NCI-H1436 treated with DMSO at 0.1 percent for 48 hours (cell line): ENCODE measurements at regions not wholly inside any gene's neighbourhood (a gene's known extent, or its start where the extent isn't known, plus 50 kb on each side); places are given as distances from the start of the nearest gene placed in this dataset.
"Not testable (repeated sequence)": the region's sequence is repeated elsewhere in the genome, so short reads cannot be mapped to it uniquely, and the experiment has no call there.

Source experiments
- DNase-seq: peaks from one replicate; lab custom pipeline; 2025; lab: John Stamatoyannopoulos, UW

DNA sequence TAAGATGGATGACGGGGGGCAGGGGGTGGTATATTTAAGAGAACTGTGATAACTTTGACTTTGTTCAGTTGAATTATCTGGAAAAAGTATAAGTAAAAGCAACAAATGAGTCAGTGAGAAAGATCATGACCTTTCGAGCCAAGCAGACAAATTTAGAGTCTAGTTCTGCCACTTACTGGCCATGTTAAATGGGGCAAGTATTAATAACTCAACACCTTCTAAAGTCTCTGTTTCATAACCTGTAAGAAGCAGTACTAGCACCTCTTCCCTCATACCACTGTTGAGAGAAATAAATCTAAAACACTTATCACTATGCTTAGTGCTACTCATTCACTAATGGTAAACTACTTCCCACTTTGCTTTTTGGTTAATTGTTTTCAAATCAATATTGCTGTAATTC lies 604.4 kb upstream of the LRRN3 start:
- no peak for DNase-seq

DNA sequence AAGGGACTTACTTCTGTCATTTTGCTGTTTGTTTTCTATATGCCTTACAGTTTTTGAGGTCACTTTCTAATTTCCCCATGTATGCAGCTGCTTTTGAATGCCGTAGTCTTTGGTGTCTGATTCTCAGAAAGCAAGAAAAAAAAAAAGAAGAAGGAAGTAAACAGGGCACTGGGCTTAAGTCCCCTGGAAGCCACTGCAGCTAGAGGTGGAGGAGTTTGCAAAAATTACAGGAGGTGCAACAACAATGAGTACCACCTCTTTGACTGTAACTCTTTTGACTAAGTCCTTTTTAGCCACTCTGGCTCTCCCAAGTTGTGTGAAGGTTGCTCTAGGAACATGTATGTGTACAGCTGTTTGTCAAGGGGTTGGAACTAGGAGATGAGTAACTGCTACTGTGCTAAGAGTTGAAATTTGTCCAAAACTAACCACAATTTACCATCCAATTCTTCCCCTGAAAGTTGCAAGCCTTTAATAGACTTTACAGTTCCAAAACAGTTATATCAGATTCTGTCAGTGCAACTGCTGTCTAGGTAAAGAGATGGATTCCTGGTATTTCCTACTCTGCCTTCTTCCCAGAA lies 588.0 kb upstream of the LRRN3 start:
- DNase-seq, result no peak

DNA sequence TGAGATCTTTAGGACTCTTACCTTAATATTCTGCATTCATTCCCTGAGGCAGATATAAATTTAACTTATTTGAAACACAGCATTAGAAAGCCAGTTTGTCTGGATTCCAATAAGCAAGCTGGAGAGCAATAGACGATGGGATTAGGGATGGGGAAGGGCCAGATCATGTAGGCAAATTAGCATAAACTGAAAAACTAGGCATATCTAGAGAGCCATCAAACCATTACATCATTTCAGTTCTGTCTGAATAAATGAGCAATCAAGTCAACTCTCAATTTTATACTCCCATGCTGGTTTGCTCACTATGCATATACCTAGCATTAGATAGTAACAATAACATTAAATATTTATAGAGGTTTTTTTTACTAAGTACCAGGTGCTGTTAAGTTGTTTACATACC lies 583.6 kb upstream of the LRRN3 start:
- DNase-seq, result no peak

DNA sequence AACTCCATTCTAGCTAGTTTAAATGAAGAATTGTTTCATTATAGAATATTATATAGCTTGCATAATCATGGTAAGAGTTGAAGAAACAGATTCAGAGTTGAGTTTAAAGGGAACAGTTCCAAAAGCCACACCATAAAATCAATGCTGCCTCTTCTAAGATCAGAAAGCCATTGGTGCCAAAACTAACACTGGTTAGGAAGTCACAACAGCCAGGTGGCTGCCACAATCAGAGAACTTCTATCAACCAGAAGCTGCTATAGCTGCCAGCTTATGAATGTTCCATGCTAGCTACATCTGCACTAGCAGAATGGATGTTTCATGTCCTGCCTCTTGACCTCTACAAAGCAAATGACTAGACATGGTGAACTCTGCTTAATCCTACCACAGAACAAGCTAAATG lies 583.1 kb upstream of the LRRN3 start:
- no peak for DNase-seq

DNA sequence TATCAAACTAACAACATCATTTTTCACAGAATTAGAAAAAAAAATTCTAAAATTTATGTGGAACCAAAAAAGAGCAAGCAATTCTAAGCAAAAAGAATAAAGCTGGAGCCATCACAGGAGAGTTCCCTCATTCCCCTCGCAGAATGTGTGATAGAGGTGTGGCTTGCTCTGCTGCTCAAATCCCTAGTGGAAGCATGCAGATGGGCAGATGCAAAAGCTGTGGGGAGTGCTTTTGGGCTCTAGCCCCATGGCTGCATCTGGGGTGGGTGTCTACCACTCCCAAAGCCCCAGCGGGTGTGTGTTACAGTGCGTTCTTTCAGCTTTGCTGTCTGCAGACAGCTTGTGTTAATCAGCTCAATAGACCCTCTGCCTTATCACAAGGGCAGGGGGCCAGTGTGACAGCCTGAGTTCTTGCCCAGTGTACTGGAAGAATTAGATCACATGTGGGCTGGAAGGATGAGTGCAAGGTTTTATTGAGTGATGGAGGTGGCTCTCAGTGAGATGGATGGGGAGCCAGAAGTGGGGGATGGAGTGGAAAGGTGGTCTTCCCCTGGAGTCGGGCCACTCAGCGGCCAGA lies 575.9 kb upstream of the LRRN3 start:
- not testable (repeated sequence) for DNase-seq

DNA sequence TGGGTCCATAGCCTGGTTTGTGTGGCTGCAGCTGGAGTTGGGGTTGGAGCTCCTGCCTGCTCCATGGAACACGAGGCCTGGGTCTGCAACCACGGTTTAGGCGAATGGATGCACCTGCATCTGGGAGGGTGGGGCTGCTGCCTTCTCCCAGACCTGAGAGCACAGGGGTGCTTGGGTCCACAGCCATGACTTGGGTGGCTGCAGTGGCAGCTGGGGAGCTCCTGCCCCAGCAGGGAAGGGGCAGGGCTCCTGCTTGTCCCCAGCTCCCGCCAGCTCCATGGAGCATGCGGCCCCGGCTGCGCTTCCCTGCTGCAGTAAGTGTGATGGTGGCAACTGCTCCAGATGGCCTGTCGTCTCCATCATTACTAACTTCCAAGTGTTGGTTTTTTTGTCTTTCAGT lies 571.1 kb upstream of the LRRN3 start:
- DNase-seq, result no peak

- no peak for DNase-seq
Measured at GRCh38 chr7:110521357-110521911, 569.5 kb upstream of the LRRN3 start.

GRCh38 chr7:110522061-110522760 lies 568.7 kb upstream of the LRRN3 start:
- DNase-seq, result no peak

DNA sequence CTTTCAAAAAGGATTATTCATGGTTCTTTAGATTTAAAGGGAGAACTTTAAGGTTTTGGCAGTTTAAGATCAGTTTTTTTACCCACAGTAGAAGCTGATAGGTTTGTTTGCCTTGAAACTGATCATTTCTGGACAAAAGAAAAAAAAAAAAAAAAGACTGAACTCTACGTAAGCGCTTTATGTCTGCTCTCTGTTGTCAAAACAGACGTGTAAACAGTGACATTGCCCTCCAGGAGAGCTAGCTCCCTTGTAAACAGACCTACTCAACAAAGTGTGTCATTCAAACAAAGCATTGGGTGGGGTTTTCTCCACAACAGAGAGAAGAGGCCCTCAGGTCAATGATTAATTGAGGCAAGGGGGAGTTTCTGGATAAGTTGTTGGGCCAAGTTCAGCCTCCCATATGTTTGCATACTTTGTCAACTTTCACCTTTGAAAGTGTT lies 568.1 kb upstream of the LRRN3 start:
- no peak for DNase-seq

GRCh38 chr7:110529175-110529574 lies 561.8 kb upstream of the LRRN3 start:
- DNase-seq, result no peak

DNA sequence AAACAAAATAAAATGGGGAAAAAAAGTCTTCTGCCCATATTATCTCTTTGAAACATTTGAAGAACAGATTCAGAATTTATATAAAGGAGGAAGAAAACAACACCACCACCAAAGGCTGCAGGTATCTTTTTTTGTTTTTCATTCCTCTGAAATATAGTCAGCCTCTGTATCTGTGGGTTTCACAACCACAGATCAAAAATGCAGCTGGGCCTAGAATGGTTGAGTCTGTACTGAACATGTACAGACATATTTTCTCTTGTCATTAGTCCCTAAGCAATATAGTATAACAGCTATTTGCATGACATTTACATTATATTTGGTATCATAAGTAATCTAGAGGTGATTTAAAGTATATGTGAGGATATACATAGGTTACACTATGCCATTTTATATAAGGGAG lies 559.7 kb upstream of the LRRN3 start:
- no peak for DNase-seq

DNA sequence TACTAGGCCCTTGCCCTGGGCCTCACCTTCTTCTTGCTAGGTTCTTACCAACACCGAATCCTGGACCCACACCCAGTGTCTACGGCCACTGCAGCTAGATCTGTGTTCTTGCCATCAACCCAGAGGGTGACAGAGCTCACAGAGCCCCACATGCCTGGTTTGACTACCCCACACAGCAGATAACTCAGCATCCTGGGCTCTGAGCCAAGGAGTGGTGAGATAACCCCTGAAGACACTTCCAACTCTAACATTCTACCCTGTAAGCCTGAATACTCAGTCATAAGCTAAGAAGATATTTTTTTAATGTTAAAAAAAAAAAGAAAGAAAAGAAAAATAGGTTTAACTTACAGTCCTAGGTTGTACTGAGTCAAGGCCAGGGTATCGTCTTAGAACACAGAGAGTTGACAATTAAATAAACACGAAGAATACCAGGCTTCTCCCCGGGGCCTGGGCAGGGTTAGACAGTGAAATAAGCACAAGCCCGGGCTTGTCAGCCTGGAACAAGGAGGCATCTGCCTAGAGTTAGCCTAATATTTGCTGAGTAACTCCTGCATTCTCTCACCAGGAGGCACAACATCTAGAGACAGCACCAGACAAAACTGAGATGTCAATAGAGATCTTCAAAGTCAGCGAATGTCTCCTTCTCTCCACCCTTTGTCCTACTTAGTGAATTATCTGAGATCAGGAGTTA lies 556.5 kb upstream of the LRRN3 start:
- no peak for DNase-seq

GRCh38 chr7:110539216-110539615 lies 551.7 kb upstream of the LRRN3 start:
- DNase-seq, result no peak

- no peak for DNase-seq
Measured at GRCh38 chr7:110541962-110542361, 549.0 kb upstream of the LRRN3 start.

GRCh38 chr7:110544194-110544593 lies 546.7 kb upstream of the LRRN3 start:
- DNase-seq, result no peak

DNA sequence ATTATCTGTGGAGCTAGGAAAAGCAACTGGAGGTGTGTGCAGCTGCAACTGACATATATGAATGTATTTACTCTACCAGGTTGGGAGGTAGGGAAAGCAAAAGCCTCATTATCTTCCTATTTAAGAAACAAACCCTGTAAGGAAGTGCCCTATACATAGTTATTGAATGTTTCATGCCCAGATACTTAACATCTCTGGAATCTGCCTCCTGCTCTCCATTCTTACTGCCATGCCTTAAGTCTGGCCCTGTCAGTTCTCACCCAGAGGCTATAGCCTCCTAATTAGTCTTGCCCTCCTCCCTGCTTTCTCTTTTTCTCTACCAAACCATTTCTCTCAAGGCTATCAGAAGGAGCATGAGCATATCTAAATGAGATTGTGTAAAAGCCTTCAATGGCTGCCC lies 542.6 kb upstream of the LRRN3 start:
- DNase-seq, result no peak

DNA sequence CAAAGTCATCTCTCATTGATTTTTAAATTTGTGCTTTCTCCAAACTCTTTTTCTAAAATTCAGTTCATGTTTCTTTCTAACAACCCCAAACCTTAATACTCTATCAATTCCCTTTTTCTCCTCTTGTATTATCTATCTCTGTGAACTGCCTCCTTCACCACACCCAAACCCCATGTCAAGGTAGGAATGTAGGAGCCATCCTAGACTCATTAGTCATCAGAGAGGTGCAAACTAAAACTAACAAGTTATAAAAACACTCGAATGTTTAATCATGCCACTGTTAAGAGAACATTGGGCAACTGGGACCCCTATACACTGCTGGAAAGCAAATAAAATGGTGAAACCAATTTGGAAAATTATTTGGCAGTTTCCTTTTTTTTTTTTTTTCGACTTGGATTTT lies 533.8 kb upstream of the LRRN3 start:
- DNase-seq, result no peak

GRCh38 chr7:110563286-110563685 lies 527.6 kb upstream of the LRRN3 start:
- not testable (repeated sequence) for DNase-seq

DNA sequence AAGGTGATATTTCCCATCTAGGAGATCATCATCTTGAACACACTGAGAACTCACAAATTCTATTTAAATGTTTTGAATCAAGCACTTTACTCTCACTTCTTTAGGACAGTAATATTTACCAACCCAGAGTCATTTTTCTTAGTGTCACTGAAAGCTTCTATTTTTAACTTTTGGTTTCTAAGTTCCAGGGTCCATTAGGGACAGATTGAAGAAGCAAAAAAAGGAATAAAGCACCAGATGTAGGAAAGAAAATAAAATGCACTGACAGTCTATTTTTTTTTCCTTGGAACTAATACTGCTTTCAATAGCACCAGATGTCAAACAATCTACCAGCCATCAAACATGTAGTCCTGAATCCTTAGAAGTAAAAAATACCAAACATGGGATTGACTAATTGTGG lies 526.7 kb upstream of the LRRN3 start:
- no peak for DNase-seq

DNA sequence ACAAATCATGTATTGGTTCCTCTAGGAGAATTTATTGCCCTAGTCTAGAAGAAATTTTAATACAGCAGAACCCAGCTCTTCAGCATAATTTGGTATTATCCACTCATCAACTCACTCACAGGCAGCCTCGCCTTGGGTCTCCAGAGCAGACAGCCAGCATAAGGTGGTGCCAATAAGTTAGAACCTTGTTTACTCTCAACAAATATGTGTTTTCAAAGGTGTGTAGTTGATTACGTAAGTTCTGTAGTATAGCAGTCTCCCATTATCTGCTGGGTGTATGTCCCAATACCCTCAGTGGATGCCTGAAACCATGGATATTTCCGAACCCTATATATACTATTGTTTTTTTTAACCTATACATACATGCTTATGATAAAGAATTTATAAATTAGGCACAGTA lies 522.5 kb upstream of the LRRN3 start:
- DNase-seq, result no peak

GRCh38 chr7:110568932-110569331 lies 522.0 kb upstream of the LRRN3 start:
- DNase-seq, result peak; percentile 30

DNA sequence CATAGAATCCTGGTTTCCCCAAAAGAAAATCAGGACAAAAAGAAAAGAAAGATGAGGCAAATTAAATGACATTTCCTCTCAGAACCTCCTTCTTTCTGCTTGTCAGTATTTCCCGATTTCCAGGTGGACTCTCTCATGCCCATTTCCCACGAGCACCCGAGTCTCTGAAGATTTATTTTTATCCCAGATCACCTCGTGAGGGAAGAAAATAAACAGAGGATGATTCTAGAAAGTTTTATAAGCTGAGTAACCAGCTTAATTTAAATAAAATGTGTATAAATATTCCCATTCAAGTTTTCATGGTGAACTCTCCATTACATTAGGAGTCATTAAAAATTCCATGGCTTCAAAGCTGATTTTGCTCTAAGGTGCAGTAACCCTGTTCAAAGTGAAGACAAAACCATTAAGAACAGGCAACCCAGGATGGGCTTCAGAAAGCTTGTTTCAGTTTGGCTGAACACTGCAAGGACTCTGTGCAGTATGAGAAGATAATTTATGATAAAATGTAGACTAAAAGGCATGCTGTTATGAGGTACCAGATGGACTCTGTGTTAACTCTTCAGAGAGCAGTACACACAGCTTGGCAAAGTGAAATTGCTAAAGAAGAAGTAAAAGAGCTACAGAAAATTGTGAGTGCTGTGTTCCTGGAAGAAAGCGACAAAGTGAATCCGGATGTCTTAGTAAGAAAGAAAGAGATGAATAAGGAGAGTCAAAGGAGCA lies 521.3 kb upstream of the LRRN3 start:
- DNase-seq, result no peak
